Effector memory CD4-positive, alpha-beta T cell (primary cell): ENCODE measurements at regions not wholly inside any gene's neighbourhood (a gene's known extent, or its start where the extent isn't known, plus 50 kb on each side); places are given as distances from the start of the nearest gene placed in this dataset.

Source experiments
- DNase-seq, 3 donors: peaks; one replicate each; pipeline ENCODE4 v3.0.0-alpha.2; 2020
- H3K27ac ChIP-seq: 2 replicates; pipeline ENCODE4 v1.7.0; 2013; ENCODE audit warnings: mild to moderate bottlenecking, low read length, moderate library complexity; ENCODE audit not compliant: insufficient read depth, poor library complexity, severe bottlenecking
- H3K27me3 ChIP-seq: replicated peaks from 2 replicates; pipeline ENCODE4 v1.7.0; 2013; ENCODE audit warnings: mild to moderate bottlenecking, low read length; ENCODE audit not compliant: insufficient read depth, control insufficient read depth, poor library complexity, severe bottlenecking
- H3K36me3 ChIP-seq: 2 replicates; pipeline ENCODE4 v1.7.0; 2013; ENCODE audit warnings: mild to moderate bottlenecking, low read length, moderate library complexity; ENCODE audit not compliant: control insufficient read depth, insufficient read depth
- H3K4me1 ChIP-seq: 2 replicates; pipeline ENCODE4 v1.7.0; 2013; ENCODE audit warnings: low read length, mild to moderate bottlenecking; ENCODE audit not compliant: control insufficient read depth, insufficient read depth, poor library complexity, severe bottlenecking
- H3K4me3 ChIP-seq: 2 replicates; pipeline ENCODE4 v1.7.0; 2013; ENCODE audit warnings: low read length, low read depth, mild to moderate bottlenecking; ENCODE audit not compliant: insufficient read depth, poor library complexity, severe bottlenecking
- H3K9me3 ChIP-seq: 2 replicates; pipeline ENCODE4 v1.7.0; 2013; ENCODE audit warnings: mild to moderate bottlenecking, low read length, moderate library complexity; ENCODE audit not compliant: control insufficient read depth

DNA sequence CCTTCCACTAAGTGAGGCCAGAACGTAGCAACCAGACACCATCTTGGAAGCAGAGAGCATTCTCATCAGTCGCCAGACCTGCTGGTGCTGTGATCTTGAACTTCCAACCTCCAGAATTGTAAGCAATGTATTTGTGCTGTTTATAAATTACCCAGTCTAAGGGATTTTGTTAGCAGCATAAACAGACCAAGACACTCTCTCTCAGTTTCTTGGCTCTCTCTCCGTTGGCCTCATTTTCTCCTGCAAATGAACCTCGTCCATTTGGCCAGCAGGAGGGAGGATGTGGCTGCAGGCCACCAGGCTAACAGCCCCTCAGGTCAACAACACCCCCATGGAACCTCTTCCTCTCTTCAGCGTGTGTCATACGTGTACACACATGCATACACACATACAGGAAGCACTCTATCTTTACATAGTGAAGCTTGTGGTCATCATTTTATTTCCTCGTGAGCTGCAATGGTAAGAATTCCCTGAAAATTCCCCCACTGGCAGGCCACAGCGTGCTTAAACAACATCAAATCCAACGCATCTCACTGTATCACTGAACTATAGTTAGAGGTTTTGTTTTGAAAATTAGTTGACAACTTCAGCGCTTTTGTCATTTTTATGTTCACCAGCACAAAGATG, 62.8 kb upstream of the PPP1R26 start:
- H3K9me3 ChIP-seq, result no peaks in the 10 kb centered on the region
- peaks cover 6% of the 10 kb centered on the region for H3K4me1 ChIP-seq
- DNase-seq, result no peak
- no peaks in the 10 kb centered on the region for H3K36me3 ChIP-seq
- no peaks in the 10 kb centered on the region for H3K27me3 ChIP-seq
- H3K4me3 ChIP-seq, result no peak overlapping the region
- no peak overlapping the region for H3K27ac ChIP-seq

DNA sequence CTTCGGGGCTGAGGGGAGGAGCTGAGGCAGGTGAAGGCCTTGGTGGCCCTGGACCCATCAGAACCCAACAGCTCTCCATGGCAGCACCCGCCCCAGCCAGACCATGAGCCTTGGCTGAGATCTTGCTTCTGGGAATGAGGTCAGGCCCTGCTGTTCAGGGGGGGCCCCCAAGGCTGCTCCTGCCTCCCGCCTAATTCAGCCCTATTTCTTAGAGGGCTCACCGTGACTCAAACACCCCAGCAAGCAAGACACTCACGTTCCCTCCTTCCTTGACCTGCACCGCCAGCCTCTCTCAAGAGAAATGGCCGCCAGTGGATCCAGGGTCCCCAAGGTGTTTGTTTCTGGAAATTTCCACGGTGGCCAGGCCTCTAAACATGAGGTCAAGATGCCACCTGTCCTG, 61.4 kb upstream of the PPP1R26 start:
- Histone ChIP-seq H3K27me3 (no peaks in the 10 kb centered on the region), H3K27ac (no peak overlapping the region), H3K4me1 (no peaks in the 10 kb centered on the region), H3K4me3 (no peak overlapping the region), H3K9me3 (no peaks in the 10 kb centered on the region), H3K36me3 (no peaks in the 10 kb centered on the region)
- DNase-seq, result no peak

DNA sequence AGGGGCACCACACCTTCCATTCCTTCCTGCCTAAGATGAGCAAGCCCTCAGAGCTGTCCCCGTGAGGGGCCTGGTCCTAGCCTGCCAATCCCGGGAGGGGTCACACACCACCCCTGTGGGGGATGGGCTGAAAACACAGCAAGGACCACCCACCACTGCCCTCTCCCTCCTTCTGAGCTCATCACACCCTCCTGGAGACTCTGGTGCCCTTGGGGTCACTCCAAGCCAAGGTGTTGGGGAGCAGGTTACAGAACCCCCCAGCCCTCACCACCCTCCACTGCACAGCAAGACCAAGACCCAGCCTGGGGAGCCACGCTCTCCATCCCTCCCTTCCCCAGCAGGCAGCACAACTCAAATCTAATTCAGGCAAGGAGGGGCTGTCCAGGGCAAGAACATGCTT, 60.5 kb upstream of the PPP1R26 start:
- Histone ChIP-seq H3K4me1 (no peaks in the 10 kb centered on the region), H3K9me3 (no peaks in the 10 kb centered on the region), H3K36me3 (no peaks in the 10 kb centered on the region), H3K27ac (no peak overlapping the region), H3K27me3 (no peaks in the 10 kb centered on the region), H3K4me3 (no peak overlapping the region)
- no peak for DNase-seq

- no peak overlapping the region for H3K27ac ChIP-seq
Measured at GRCh38 chr9:135422341-135422944, 57.1 kb upstream of the PPP1R26 start.

GRCh38 chr9:135423725-135424124, 55.9 kb upstream of the PPP1R26 start:
- Histone ChIP-seq H3K27ac (no peak overlapping the region), H3K4me1 (no peaks in the 10 kb centered on the region), H3K36me3 (no peaks in the 10 kb centered on the region), H3K4me3 (no peak overlapping the region), H3K27me3 (no peaks in the 10 kb centered on the region), H3K9me3 (no peaks in the 10 kb centered on the region)
- DNase-seq, result no peak

More at GRCh38 chr9:135422341-135422944, 57.1 kb upstream of the PPP1R26 start:
- Histone ChIP-seq H3K27me3 (no peaks in the 10 kb centered on the region), H3K9me3 (no peaks in the 10 kb centered on the region), H3K4me1 (no peaks in the 10 kb centered on the region), H3K36me3 (no peaks in the 10 kb centered on the region), H3K4me3 (no peak overlapping the region)
- DNase-seq, result no peak
